HG02870 (cell line): ENCODE measurements at regions not wholly inside any gene's neighbourhood (a gene's known extent, or its start where the extent isn't known, plus 50 kb on each side); places are given as distances from the start of the nearest gene placed in this dataset.

Source experiments
- ATAC-seq: cut with Tn5 transposase; IDR thresholded peaks from one replicate; pipeline ENCODE4 v1.9.1; 2021; ENCODE audit warnings: mild to moderate bottlenecking, moderate library complexity; ENCODE audit not compliant: unreplicated experiment

DNA sequence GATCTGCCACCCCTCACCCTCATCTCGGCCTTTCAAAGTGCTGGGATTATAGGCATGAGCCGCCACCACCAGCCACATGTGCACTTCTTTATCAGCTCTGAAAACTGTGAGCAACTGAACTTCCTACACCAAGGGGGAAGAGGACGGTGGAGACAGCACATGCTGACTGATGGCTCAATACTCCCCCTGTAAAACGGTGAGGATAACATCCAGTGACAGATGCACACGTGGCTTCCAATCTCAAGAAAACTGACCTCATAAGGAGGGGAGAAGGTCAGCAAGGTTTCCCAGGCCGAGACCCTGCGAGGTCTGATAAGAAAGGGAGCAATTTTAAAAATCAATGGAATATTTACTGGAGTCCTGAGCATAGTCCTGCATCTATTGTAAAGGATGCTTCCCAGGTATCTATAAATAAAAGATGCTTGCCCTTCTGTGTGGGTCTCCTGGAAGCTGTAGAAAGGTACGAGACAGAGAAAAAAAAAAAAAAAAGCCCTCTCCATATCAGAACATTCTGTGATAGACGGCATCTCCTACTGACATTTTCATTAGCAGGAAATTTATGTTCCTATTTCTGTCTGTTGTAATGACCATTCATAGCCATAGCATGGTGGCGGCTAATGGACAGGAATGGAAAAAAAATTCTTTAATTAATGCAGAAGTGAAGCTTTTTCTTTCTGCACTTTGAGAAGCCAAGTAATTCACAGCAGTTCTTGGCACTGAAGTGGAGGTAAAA, 385.1 kb downstream of the ZNF536 start:
- no peak for ATAC-seq

GRCh38 chr19:30755581-30755980, 383.4 kb downstream of the ZNF536 start:
- ATAC-seq = no peak

GRCh38 chr19:30754162-30754561, 382.0 kb downstream of the ZNF536 start:
- no peak for ATAC-seq

- ATAC-seq = no peak
Observed at GRCh38 chr19:30752876-30753275, 380.7 kb downstream of the ZNF536 start.

DNA sequence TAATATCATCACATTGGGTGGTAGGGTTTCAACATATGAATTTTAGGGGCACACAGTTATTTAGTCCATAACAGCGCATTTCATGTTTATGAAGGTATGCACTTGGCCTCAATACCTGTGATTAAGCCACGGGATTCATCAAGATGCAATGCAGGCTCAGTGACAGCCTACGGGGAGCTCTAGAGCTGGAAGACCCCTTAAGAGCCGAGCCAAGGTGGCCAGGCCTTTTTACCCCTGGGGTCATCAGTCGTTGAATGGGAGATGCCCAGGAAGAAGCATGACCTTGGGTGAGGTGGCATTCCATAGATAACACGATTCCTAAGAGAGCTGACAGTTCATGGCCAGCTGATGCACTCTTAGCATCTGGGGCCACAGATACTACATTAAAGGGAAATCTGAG, 380.0 kb downstream of the ZNF536 start:
- no peak for ATAC-seq

- no peak for ATAC-seq
Observed at GRCh38 chr19:30745476-30745985, 373.3 kb downstream of the ZNF536 start.

- no peak for ATAC-seq
Observed at GRCh38 chr19:30744741-30745475, 372.7 kb downstream of the ZNF536 start.

- ATAC-seq = no peak
Observed at GRCh38 chr19:30743702-30744101, 371.5 kb downstream of the ZNF536 start.

DNA sequence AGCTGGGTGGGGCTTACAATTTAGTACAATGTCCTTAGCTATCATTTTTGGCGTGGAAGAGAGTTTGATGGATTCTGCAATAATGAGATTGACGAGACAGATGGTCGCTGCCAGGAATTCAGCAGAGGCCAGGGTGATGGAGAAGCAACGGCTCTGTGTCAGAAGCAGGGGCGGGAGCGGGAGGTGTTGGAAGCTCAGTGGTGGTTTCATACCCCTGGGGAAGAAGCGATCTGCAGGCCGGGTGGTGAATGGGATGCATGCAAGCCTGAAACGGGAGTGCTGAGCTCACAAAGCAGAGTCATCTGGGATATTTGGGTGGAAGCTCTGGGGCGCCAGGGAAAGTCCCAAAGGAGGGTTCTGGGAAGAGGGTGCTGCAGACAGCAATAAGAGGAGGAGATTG, 370.8 kb downstream of the ZNF536 start:
- ATAC-seq = no peak

- no peak for ATAC-seq
Observed at GRCh38 chr19:30742406-30742938, 370.3 kb downstream of the ZNF536 start.

- ATAC-seq = no peak
Observed at GRCh38 chr19:30741566-30741965, 369.4 kb downstream of the ZNF536 start.

DNA sequence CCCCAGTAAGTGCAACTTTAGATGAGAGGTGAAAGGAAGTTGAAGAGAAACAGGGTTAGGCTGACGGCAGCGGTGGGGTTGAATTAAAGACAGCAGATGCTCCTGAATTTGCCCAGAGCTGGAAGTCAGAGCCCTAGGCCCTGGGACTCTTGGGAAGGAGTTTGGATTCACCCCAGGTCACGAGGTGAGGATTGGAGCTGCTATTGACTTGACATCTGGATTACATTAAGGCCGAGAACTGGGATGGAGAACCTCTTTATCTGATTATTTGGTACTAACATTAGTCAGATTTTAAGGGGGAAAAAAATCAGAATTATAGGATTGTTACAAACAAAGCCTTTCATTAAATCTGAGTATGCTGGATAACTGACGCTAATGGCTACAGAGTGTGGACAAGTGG, 367.2 kb downstream of the ZNF536 start:
- ATAC-seq = no peak

- no peak for ATAC-seq
Observed at GRCh38 chr19:30738047-30738446, 365.9 kb downstream of the ZNF536 start.

DNA sequence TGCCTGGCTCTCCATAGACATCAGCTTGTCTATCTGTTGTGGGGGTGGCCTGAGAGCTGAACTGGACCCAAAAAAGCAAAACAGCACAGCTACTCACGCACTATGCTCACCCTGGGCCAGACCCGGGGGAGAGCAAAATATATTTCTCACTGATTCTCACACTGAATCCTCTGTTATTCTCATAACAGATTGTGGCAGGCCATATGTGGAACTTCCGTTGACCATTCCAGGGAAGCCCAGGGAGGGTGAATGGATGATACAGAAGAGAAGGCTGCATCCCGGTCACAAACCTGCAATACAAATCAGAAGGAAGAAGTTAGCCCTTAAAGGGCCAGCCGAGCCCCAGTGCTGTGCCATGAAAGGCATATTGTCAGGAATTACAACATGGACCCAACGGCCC, 362.5 kb downstream of the ZNF536 start:
- no peak for ATAC-seq

DNA sequence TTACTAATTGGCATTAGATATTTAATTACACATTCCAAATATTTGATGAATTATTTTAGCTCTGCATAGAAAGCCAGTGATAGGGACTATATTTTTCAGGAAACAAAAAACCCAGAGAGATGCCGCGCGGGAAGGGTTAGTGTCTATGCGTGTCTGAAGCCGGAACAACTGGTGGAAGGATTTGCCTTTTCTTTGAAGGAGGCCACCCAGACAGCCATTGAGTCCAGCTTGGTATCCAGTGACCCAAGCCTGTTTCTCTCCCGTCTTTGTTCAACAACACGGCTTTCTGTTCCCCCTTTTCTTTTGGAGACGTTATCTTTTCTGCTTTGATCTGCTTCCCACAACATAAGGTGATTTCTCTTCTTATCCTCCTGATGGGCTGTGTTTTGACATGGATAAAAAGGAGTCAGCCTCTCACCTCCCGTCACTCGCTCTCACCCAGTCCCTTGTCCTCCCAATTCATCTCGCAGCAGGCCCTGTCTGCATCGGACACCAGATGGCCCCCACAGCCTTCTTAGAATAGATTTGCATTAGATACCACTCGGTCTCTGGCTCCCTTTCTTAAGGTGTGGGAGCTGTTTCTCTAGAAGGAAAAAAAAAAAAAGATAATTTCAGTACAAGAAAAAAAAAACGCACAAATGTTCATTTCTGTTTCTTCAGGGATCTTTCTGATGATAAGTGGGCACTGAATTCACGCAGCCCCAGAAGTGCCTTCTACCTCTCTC, 361.8 kb downstream of the ZNF536 start:
- ATAC-seq = no peak

- ATAC-seq = no peak
Observed at GRCh38 chr19:30731591-30731990, 359.4 kb downstream of the ZNF536 start.

GRCh38 chr19:30729451-30729850, 357.3 kb downstream of the ZNF536 start:
- no peak for ATAC-seq

DNA sequence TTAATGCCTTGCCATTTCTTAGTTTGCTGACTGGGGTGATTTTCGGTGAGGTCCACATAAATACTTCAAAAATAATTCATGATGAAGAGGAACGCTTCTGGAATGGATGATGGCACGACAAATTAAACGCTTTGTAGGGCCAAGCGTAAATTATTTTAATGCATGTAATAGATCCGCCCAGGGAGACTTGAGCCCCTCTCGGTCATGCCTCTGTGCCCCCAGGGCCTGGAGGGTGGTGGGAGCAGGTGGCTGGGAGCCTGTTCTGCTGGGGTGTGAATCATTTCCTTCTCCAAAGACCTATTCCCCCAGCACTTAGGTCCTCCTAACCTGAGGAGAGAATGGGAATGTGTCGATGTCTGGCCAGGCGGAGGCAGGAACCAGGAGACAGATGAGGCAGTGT, 350.6 kb downstream of the ZNF536 start:
- no peak for ATAC-seq

DNA sequence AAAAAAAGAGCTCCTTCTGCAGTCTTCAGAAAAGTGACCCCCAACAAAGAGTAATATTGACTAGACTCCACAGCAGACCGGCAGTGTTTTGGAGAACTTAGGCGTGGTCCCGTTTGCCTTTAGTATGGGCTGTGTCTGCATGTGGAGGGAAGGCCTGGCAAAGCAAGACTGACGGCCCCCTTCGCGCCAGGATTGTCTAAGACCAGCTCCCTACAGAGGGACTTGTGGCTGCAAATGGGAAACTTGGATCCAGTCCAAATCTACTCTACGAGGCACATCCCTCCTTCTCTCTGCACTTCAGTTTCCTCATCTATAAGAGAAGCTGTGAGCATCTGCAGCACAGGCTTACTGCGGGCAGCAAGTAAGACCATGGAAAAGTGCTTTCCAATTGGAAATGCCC, 350.0 kb downstream of the ZNF536 start:
- no peak for ATAC-seq

GRCh38 chr19:30719999-30720345, 347.8 kb downstream of the ZNF536 start:
- no peak for ATAC-seq

DNA sequence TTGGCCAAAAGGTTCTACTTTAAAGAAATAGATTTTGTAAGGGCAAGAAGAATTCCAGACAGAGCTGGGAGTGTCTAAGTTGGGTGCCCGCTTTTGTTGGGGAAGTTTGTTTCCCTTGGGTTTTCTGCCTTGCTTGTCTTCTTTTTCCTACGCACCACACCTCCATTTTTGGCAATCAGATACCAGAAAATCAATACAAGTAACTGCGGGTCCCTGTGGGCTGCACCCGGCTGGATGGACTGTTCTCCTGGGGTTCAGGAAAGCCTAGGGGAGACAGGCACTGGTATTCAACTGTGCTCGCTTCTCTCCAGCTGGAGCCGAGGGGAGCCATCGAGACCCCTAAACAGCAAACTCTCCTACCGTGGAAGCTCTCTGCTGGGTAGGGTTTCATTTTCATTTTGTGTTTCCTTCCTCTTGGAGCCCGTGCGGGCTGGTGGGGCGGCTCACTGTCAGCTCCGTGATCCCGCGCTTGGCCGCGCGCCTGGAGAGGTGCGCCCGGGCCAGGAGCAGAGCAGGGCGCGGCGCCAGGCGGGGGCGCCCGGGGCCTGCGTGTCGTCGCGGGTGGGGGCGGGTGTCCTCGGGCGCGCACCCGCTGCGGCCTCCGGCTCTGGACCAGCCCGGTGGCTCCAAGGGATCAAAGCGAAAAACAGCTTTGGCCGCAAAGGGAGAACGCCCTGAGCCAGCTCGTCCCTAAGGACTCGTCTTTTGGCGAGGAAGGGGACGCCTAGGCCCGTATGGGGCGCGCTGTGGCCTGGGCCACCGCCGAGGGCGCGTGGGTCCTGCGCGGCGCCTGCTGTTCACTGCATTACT, 347.2 kb downstream of the ZNF536 start:
- ATAC-seq = no peak
